C4-2B (cell line): ENCODE measurements at regions not wholly inside any gene's neighbourhood (a gene's known extent, or its start where the extent isn't known, plus 50 kb on each side); places are given as distances from the start of the nearest gene placed in this dataset.

Source experiments
- H3K27ac ChIP-seq: fragments of 450-650 bp; 2 replicates; pipeline ENCODE4 v1.5.1; 2017
- CTCF ChIP-seq: fragments of 450-650 bp; conservative IDR thresholded peaks from 2 replicates; pipeline ENCODE4 v1.5.1; 2017; ENCODE audit warnings: mild to moderate bottlenecking
- ZFX ChIP-seq: fragments of 450-650 bp; IDR thresholded peaks from 2 replicates; pipeline ENCODE4 v1.6.1; 2017

DNA sequence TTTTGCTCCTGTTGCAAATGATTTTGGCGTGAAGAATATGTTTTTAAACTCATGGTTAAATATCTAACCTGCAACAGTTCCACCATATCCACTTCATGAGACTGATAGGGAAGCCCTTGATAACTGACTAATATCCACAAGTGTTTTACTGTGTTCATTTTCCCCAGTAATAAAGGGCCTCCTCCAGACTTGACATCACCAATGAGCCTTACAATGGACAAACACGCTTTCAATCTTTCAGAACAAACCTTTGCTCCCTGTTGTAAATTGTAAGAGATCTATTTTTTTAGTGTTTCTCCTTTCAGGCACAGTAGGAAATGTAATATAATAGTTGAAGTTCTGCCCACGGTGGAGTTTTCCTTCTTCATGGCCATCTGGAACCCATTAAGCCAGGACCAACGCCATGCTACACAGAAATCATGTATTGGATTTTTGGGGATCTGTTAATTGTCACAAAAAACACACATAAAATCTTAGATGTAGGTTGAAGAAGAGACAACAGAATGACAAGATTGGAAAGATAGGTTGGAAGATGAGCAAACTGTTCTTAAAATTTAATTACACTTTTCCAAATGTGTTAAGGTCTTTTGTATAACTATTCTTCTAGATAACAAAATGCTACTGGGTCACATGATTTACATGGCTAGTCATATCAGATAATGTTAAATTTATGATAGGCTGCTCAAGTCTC, 1030.1 kb downstream of the FSTL5 start:
- H3K27ac ChIP-seq = no peak overlapping the region
- TF ChIP-seq ZFX = no peak
- TF ChIP-seq CTCF = no peak

DNA sequence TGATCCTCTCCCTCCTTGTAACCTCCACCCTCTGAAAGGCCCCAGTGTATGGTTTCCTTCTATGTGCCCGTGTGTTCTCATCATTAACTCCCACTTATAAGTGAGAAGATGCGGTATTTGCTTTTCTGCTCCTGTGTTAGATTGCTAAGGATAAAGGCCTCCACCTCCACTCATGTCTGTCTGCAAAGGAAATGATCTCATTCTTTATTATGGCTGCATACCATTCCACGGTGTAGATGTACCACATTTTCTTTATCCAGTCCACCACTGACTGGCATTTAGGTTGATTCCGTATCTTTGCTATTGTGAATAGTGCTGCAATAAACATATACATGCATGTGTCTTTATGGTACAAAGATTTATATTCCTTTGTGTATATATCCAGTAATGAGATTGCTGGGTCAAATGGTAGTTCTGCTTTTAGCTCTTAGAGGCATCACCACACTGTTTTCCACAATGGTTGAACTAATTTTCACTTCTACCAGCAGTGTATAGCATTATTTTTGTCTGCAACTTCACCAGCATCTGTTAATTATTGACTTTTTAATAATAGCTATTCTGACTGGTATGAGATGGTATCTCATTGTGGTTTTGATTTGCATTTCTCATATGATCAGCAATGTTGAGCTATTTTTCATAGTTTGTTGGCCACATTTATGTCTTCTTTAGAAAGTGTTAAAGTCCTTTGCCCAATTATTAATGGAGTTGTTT, 1030.9 kb downstream of the FSTL5 start:
- H3K27ac ChIP-seq = no peak overlapping the region
- TF ChIP-seq ZFX = no peak
- TF ChIP-seq CTCF = no peak

- no peak for TF ChIP-seq ZFX
- no peak for TF ChIP-seq CTCF
- H3K27ac ChIP-seq = no peak overlapping the region
Observed at GRCh38 chr4:161121451-161121850, 1042.3 kb downstream of the FSTL5 start.

- TF ChIP-seq CTCF (no peak), ZFX (no peak)
- H3K27ac ChIP-seq = no peak overlapping the region
Observed at GRCh38 chr4:161101881-161102280, 1061.9 kb downstream of the FSTL5 start.

DNA sequence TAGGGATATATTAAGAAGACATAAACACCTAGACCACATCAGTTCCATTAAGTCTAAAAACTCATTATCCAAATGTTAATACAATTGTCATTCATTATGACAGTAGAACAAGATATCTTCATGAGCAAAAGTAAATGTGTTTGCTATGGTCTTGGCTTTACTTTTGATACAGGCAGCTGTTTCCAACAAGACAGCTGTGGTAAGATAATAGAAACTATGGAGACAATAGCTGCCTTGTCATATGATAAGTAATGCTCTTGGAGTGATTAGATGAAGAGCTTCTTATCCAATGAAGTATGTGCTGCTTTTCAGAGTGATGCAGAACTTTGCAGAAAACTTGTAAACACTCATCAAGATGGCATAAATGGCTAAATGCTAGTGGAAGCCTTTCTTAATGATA, 1066.0 kb downstream of the FSTL5 start:
- TF ChIP-seq ZFX (no peak), CTCF (no peak)
- no peak overlapping the region for H3K27ac ChIP-seq

GRCh38 chr4:161061046-161061445, 1102.8 kb downstream of the FSTL5 start:
- H3K27ac ChIP-seq = no peak overlapping the region
- no peak for TF ChIP-seq CTCF
- no peak for TF ChIP-seq ZFX
